NOMO-1 treated with dmso at 0.1 percent for 144 hours (cell line): ENCODE measurements at regions not wholly inside any gene's neighbourhood (a gene's known extent, or its start where the extent isn't known, plus 50 kb on each side); places are given as distances from the start of the nearest gene placed in this dataset.
"Not testable (repeated sequence)": the region's sequence is repeated elsewhere in the genome, so short reads cannot be mapped to it uniquely, and the experiment has no call there.

Experiments used
- DNase-seq: peaks from one replicate; lab custom pipeline; 2025; ENCODE audit not compliant: unreplicated experiment; lab: John Stamatoyannopoulos, UW

DNA sequence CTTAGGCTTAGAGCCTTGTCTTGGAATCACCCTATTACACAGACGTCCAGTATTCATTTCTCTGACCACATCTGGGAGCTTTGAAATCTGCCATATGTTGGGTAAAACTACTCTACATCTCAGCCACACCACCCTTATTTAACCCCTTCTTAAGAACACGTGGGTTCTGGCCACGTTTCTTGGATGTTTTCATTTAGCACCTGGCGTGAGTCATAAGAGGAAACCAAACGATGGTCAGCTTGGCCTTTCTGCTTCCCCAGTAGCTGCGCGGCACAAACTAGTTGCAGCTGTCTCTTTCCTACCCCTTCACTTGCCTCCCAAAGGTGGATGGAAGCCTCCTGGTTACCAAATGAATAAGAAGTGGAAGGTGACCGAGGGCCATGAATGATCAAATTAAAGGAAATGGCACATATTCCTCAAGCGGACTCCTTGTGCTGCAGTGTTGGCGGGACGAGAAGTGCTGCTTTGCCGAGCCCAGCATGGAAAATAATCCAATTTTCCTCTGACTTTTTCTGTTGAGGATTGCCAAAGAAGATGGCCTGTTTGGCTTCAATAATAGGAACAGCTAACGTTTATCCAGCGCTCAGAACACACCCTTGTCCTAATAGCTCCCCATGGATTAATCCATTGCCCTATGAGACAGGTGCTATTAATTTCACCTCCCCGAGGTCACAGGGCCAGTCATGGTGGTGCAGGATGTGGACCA lies 154.1 kb downstream of the ZNF664 start:
- DNase-seq: no peak

DNA sequence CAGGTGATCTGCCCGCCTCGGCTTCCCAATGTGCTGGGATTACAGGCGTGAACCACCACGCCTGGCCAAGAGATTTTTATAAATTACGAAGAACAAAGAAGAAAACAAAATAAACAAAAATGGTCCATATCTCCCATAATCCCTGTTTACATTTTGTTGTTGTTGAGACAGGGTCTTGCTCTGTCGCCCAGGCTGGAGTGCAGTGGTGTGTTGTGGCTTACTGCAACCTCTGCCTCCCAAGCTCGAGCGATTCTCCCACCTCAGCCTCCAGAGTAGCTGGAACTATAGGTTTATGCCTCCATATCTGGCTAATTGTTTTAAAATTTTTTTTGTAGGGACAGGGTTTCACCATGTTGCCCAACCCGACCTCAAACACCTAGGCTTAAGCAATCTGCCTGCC lies 156.1 kb downstream of the ZNF664 start:
- no peak for DNase-seq

DNA sequence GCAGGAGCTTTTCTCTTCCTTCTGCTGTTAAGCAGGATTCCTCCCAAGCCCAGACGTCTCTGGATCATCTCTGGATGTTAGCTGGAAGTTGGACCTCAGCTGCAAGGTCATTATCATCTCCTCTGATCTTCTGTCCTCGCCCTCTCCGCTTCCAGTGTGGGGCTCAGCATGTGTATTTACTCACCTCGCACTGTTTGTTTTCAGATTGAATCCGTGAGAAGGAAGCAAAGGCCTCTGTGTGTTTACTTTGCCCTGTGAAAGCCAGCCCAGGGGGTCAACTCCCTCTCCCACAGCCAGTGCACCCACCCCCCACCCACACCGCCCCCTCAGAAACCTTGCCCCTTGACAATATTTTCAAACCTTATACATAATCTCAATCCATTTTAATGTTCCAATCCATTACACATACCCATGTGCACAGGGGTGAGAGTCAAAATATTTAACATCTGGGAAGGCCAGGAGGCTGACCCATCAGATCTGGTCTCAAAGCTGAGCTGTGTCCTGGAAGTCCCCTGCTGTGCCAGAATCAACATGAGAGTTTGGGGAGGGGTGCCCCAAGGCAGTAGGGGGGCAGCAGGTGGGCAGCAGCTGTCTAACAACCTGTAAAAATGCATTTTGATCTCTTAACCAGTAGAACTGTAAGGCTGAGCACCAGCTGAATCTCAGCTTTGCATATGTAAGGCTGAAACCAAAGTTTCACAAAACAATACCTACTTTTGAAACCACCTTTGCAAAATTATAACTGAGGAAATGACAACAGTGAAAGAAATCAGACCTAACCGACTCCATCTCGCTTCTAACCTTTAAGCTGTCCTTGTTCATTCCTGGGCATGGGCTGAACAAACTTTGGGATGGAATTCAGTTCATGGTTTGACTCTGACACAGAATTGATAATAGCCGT lies 157.9 kb downstream of the ZNF664 start:
- DNase-seq: no peak

DNA sequence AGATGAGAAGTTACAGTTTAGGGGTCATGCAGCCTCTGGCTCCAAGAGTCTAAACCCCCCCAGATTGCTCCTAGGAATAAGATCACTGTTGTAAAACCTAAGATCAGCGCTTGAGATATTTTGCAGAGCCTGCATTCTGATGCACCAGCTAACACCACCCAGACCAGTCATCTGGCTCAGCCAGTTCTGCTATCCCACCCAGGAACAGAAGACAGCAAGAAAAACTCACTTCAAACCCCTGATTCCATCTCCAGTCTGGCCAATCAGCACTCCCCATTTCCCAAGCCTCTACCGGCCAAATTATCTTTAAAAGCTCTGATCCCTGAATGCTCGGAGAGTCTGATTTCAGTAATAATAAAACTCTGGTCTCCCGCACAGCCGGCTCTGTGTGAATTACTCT lies 158.6 kb downstream of the ZNF664 start:
- DNase-seq: no peak

DNA sequence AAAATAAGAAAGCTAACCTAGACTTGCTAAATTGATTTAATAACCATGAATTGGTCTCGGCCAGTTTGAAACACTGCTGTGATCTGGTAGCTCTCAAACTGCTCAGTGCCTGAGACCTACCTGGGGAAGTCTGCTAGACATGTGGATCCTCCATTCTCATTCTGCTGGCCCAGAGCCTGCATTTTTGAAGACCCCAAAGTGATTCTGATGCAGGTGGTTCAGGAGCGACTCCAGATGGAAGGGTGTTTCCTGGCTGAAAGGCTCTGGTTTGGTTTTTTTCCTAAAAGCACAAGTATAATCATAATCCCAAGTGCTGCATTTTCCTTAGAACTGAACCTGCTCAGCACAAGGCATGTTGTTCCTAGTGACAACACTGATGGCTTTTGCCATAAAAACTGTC lies 159.5 kb downstream of the ZNF664 start:
- DNase-seq: no peak

DNA sequence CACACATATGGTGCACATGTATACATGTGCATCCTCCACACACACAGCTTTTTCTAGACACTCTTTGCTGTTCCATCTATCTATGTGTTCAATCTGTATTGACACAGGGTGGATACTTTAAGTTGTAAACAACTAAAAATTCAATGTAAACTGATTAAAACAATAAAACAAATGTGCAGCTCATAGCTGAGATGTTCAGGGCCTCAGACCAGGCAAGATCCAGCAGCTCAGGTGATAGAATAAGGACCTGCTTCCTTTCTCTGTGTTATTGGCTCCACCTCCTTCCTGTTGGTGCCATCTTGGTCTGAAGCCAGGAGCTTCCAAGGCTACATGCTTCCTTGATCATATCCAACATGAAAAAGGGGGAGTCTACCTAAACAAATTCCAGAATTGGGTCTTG lies 158.1 kb upstream of the RFLNA start:
- DNase-seq: no peak

DNA sequence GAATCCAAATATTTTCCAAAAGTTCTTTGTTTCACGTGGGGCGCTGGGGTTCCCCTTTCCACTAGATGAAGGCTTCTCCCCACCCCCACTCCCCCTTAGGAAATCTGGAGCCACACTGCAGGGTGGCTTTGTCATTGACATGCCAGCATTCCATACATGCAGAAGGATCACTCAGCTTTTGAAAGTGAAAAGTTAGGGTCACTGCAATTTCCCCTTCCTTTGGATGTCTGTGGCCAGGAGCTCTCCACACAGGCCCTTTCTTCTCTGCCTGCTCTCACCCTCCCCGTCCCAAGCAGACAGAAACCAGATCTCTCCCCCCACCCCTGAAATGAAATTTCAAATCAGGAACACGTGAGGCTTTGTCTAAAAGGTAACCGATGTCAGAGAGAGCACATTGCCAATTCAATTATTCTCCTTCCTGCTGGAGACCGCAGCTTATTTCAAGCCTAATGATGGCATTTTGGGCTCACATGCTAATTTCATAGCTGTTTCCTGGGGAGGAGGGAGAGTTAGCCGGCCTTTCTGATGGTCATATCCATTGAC lies 153.9 kb upstream of the RFLNA start:
- no peak for DNase-seq

DNA sequence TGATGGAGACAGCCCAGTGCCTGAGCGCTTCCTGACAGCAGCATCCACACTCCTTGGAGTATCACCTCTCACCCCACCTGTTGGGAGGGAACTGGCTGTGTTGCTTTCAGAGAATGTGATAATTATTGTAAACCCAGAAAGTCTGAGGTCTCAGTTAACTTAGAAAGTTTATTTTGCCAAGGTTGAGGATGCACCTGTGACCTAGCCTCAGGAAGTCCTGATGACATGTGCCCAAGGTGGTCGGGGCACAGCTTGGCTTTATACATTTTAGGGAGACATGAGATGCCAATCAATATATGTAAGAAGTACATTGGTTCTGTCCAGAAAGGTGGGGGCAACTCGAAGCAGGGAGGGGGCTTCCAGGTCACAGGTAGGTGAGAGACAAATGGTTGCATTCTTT lies 153.3 kb upstream of the RFLNA start:
- not testable (repeated sequence) for DNase-seq

DNA sequence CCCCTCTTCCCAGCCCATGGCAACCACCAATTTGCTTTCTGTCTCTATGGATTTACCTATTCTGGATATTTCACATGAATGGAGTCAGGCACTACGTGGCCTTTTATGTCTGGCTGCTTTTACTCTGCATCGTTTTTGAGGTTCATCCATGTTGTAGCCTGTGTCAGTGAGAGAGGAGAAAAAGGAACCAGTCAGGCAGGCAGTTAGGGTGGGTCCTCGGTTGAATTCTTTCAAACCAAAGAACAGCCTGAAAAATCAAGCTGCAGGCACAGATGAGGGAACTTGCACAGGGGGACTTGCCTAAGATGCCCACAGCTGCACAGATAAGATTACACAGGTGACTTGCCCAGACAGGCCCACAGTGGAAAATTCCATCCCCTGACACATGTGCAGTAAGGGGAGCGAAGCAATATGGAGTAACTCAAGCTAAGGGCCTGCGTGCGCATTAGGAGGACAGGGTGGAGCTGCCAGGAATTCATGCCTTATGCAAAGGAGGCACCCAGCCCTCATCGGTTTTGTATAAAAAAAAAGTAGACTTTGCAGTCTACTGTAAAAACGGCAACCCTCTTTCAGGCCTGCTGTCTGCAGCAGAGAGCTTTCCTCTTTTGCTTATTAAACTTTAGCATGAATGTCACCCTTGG lies 152.4 kb upstream of the RFLNA start:
- no peak for DNase-seq

DNA sequence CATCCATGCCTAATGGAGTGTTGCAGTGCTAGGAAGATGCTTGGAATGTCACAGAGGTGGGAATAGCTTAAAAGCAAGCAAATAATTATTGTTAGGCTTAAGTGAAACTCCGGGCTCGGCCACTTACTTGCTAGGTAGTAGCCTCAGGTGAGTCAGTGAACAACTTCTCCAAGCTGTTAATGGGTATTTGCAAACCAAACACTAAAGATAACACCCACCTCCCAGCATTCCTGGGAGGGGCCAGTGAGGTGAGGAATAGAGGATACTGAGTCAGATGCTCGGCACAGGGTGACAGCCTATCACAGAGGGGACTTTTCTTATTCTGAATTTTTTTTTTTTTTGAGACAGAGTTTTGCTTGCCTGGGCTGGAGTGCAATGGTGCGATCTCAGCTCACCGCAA lies 151.2 kb upstream of the RFLNA start:
- DNase-seq: no peak

DNA sequence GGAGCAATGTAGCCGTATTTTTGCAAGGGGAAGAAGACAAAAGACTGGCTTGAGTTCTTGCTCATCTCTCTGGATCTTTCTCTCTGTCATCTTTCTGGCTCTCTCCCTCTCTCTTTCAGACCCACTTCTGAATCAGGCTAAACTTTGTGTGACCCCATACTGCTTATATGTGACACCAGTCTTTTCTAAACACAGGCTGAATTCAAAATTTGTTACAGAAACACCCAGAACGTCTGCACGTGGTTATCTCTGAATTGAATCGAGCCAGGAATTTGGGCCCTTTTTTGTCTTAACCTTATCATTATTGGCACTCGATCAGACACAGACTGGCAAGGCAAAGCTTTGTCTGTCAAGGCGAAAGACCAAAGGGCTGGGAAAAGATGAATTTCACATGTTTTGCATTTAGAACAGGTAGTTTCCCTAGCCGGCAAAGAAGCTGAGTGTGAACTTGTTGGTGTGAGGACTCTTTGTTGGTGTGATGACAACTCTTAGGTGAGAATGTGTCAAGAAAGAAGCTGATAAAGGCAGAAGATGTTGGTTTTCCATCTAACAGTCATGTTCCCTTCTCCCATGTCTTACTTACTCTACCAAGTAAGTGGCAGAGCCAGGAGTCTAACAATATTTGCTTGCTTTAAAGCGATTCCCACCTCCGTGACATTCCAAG lies 150.2 kb upstream of the RFLNA start:
- DNase-seq: no peak

DNA sequence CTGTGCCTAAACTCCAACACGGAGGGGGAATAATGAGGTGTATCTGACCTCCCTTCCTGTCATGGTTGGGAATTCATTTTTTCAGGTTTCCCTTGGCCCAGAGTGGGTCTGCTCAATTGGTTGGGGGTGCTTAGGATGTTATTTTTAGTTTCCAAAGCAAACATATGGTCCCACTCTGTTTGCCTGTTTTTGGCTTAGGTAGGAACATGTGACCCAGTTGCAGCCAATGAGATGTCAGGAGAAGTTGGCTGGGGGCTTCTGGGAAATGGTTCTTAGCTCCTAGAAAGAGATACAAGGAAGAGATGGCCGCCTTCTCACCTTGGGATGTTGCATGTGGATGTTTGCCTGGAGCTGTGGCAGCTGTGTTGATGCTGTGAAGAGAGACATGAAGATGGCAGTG lies 147.9 kb upstream of the RFLNA start:
- no peak for DNase-seq

DNA sequence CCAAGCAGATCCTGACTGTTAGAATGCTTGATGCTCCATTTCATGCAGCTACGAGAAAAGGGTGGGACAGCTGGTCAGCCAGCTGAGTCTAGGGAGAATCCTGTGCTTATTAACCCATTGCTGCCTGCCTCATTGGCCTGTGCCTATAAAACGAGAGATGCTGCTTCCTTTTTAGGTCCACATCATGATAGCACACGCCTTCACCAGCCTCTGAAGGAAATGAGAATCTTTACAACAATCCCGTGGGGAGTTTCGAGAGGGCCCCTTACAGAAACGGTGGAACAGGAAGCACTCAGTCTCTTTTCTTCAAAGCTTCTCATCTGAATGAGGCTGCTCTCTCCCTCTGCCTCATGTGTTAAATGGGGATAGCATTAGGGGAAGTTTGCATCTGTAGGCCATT lies 147.3 kb upstream of the RFLNA start:
- DNase-seq: no peak

DNA sequence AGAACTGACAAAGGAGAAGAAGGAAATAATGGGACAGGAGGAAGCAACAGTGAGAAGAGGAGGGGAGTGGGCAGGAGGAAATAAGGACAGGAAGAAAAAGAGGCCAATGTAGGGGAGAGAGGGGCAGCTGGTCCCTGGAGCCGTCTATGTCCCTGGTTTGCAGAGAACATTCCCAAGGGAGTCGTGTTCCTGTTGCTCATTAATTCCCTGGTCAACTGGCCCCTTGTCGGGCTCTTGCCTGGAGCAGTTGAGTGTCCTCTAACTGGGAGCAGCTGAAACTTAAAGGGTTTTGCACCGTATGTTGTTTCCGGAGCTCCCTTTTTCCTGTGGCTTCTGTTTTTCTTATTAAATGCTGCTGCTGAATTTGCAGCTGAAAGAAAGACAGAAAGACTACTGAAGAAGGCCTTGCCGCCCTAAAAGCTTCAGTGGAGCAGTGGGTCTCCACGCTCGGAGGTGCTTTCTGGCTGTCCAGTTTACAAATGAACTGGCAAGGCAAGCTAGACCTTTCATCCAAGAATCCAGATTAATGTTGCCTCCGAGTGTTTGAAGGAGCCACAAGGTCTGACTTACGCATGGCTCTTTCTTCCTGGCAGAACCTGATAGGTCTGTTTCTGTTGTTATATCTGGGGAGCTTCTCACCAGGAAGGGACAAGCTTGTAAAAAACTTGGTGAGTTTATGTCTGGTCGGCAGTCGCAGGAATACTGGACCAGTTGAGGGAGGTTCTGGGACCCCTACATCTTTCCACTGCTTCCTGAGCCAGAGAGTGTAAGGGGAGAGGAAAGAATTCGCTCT lies 146.2 kb upstream of the RFLNA start:
- no peak for DNase-seq

DNA sequence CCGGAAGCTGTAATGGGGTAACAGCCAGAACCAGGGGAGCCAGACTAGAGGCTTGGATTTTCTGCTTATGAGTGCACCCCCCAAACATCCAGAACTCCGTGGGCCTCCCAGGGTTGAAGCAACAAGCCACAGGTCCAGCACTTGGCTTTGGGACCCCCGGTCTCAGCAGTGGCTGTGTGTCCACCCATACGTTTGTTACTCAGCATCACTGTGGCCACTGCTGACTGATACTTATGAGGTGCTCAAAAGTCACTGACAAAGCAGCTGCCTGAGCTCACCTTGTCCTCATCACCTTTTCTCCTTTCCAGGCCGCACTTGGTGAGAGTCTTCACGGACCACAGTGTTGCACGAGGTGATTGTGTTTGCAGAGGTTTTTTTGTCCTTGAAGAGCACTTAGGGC lies 145.6 kb upstream of the RFLNA start:
- no peak for DNase-seq

DNA sequence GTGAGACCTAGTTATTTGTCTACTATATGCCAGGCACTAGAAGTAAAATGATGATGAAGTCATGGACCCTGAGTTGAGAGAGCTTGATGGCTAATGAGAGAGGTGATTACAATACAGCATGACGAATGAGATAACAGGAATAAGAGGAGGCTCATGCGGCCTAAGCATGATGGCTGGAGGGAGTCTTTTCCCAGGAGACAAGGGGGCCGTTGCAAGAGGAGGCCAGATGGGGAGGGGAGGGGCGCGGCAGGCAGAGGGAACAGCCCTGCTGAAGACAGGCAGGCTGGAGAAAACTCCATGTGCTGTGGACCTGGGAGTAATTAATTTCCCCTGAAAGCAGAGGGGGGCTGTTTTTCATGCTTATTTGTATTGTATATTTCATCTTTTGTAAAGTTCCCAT lies 144.7 kb upstream of the RFLNA start:
- no peak for DNase-seq

DNA sequence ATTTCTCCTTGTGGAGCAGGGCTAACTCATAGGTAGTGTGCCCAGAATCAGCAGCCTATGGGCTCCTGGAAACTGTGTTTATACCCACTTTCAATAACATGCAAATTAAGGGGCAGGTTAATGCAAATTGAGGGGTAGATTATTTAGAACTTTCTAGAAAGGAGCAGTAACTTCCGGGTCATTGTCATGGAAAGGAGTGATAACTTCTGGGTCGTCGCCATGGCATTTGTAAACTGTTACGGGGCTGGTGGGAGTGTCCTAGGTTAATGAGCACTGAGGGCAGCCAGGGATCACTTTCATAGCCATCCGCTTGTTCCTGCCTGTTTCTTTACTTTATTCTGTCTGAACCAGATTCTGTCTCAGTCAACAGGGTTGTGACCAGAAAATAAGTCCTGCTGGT lies 143.3 kb upstream of the RFLNA start:
- no peak for DNase-seq

DNA sequence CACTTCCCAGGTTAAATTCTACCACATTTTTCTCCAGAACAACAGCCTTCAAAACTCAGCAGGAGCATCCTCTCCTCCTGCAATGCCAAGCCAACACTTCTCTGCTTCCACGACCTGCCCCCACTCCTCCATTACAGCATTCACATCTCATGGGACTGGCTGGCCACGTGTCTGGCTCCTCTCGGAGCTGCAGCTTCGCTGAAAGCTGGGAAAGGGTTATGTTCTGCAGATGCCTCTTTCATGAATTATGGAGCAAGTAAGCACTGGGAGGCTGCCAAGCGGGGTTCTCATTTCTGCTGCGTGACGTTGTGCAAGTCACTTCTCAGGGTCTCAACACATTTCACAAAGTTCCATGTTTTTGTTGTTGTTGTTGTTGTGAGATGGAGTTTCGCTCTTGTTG lies 142.2 kb upstream of the RFLNA start:
- DNase-seq: no peak

DNA sequence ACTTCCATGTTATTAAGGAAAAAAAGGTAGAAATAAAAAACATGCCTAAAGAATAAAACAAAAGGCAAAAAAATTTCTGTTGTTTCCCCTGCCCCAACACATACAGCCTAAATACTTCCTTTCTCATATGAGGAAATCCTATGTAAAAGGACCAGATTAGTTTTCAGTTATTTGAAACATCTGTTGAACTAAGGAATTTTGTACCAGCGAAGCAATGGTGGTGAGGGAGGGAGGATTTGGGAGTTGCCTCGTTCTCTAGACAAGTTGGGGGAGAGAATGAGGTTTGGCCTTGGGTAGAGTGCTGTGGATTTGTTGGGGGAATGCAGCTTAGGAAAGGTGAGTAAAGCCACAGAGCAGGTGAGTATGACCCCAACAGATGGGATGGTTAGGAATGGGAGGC lies 141.5 kb upstream of the RFLNA start:
- DNase-seq: no peak

DNA sequence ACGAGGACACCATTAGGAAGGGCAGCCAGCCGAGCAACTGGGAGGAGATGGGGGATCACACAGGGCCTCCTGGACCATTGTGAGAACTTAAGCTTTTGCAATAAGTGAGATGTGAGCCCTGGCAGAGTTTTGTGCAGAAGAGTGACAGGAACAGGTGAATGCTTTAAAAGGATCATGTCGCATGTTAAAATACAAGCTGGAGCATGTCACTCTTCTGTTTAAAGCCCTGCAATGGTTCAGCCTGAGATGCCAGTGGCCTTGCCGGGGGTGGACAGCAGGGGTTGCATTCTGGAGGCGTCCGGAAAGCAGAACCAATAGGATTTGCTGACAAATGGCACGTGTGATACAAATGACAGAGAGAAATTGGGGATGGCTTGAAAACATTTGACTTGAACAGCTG lies 137.5 kb upstream of the RFLNA start:
- no peak for DNase-seq

DNA sequence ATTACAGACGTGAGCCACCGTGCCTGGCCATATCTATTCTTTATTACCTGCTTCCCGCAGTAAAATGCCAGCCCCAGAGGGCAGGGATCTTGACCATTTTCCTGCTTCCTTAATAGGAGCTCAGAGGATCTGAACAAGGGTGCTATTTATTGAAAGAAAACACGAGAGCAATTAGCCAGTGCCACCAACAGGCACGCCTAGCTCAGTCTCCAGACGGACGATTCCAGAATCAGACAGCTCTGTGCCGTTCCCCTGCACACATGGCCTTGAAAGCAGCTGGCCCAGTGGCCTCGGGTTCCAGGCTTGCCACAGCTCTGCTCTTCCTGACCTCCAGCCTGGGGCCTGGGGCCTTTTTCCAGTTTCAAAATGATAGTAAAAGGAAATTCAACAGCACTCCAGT lies 135.2 kb upstream of the RFLNA start:
- DNase-seq: no peak
